DND-41 (cell line): ENCODE measurements at regions not wholly inside any gene's neighbourhood (a gene's known extent, or its start where the extent isn't known, plus 50 kb on each side); places are given as distances from the start of the nearest gene placed in this dataset.

ENCODE experiments used
- EZH2 ChIP-seq: IDR thresholded peaks from 3 replicates; pipeline ENCODE4 v1.6.1; 2012; ENCODE audit warnings: borderline replicate concordance, low read depth, mild to moderate bottlenecking, moderate library complexity, low read length, inconsistent platforms; ENCODE audit not compliant: severe bottlenecking
- TF ChIP-seq, protein P1 (sequence below): IDR thresholded peaks from 2 replicates; pipeline ENCODE4 v1.5.1; 2012; ENCODE audit warnings: borderline replicate concordance, low read length, moderate library complexity, mild to moderate bottlenecking; ENCODE audit not compliant: poor library complexity, severe bottlenecking; ENCODE audit errors: extremely low read depth

GRCh38 chr6:6705915-6706675 lies 117.6 kb downstream of the LY86 start:
- TF ChIP-seq, protein P1, sequence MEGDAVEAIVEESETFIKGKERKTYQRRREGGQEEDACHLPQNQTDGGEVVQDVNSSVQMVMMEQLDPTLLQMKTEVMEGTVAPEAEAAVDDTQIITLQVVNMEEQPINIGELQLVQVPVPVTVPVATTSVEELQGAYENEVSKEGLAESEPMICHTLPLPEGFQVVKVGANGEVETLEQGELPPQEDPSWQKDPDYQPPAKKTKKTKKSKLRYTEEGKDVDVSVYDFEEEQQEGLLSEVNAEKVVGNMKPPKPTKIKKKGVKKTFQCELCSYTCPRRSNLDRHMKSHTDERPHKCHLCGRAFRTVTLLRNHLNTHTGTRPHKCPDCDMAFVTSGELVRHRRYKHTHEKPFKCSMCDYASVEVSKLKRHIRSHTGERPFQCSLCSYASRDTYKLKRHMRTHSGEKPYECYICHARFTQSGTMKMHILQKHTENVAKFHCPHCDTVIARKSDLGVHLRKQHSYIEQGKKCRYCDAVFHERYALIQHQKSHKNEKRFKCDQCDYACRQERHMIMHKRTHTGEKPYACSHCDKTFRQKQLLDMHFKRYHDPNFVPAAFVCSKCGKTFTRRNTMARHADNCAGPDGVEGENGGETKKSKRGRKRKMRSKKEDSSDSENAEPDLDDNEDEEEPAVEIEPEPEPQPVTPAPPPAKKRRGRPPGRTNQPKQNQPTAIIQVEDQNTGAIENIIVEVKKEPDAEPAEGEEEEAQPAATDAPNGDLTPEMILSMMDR = no peak
- no peak for TF ChIP-seq EZH2
